ENCODE measurements at regions not wholly inside any gene's neighbourhood (a gene's known extent, or its start where the extent isn't known, plus 50 kb on each side); places are given as distances from the start of the nearest gene placed in this dataset.
"Not testable (repeated sequence)": the region's sequence is repeated elsewhere in the genome, so short reads cannot be mapped to it uniquely, and the experiment has no call there.

DNA sequence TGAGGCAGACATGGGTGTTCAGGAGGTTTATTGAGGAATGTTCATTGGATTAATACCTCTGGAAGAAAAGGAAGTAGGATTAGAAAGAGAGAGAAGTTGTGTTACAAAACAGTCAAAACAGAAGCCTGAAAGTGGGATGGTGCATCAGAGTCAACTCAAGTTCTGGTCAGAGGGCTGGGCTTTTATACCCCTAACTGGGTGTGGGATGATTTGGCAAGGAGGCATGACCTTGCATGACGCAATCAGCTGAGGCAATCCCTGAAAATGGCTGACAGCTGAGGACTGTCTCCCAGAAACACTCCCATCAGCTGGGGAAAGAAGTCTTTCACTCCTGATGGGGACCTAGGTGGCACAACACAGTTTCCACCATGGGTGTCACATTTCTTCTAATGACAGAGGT, 818.2 kb downstream of the SATB2 start:
- DNase-seq (ENCODE audit: low spot score): no peak

DNA sequence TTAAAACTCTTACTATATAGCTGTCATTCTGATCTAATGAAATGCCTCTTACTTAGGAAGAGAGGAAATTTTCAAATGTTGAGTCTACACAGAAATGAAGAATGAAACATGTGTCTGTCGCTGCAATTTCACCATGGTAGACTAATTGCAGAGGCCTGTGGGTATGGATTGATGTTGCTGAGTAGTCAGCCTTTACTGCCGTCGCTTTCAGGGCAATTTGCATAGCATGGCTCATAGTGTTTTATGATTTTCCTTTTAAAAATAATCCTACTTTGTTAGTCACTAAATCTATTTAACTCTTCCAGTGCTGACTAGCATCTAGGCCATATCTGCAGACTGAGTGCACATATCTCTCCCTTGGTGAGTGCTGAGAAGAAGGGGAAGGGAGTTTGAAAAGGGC, 819.2 kb downstream of the SATB2 start:
- no peak for DNase-seq (ENCODE audit: low spot score)

DNA sequence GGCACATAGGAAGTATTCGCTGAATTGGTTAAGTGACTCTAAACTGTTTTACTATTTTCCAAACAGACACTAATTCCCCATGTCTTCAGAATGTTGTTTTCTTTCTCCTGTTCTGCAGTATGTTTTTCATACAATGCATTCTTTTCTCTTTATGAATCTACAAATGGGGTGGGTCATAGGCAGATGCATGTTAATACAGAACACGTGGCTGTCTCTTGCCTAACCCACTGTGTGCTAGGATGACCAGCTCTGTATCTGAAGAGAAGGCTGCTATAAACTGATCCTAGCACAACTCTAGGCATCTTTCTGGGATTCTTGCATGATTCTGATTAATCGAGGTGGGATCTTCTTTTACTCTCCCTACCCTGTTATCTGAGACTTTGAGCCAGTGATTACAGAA, 826.0 kb downstream of the PLCL1 start:
- DNase-seq (ENCODE audit: low spot score): peak; percentile 9

DNA sequence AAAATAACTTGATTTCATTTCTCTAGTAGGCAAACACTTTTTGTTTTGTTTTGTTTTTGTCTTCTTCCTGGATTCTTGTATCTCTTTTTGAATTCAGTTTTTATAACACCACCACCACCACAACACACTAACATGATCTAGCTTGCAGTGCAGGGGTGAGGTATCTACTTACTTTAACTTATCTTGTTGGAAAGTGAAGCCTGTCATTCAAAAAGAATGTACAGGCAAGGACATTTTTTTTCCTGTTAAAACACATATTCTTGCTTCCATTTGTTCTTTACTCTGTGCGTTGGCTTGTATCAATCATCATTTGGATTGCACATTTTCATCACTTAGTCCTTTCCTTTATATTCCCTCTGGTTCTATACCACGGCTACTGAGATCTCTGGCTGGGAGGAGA, 824.2 kb downstream of the PLCL1 start:
- DNase-seq (ENCODE audit: low spot score): no peak

DNA sequence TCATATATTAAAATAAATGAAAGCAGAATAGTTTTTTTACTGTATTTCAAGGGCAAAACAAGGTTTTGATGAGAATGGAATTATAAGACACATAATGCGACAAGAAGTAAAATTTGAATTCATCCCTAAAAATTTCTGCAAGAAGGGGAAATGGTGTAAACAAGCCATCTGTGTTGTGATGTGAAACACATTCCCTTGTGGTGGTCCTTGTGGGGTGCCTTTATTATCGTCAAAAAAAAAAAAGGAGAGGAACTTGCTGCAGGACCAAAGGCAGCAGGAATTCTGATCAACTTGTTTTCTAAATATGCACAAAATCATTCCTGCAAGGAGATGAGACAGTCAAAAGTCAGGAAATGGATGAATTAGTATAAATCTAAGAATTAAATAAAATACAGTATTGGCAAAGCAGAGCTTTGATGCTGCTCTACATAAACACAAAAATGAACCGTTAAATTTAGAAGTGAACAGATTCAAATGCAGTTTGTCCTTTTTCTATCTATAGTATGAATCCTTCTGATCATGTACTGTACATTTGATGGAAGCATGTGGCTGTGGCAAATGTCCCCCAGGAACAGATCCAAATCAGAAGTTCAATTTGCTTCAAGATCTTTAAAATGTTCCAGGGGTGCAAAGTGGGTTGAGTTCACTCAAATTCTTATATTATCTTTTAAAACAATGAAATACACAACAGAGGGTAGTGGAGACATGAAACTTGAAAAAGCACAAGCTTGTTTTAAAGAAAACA, 818.8 kb downstream of the PLCL1 start:
- no peak for DNase-seq (ENCODE audit: low spot score)

DNA sequence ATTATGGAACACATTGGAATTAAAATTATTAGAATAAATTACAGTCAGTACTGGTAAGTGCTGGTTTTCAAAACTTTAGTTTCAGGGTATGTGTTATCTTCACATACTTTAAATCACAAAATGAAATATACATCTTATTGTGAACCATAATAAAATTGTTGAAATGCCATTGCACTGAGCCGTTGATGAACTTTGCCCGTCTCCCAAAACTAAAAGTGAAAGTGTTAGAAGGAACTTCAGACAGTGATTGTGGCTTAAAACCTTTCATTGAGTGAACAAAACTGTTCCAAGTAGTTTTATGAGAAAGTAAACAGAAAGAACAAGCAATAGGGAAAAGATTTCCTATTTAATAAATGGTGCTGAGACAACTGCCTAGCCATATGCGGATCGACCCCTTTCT, 811.6 kb downstream of the PLCL1 start:
- peak; percentile 13 for DNase-seq (ENCODE audit: low spot score)

DNA sequence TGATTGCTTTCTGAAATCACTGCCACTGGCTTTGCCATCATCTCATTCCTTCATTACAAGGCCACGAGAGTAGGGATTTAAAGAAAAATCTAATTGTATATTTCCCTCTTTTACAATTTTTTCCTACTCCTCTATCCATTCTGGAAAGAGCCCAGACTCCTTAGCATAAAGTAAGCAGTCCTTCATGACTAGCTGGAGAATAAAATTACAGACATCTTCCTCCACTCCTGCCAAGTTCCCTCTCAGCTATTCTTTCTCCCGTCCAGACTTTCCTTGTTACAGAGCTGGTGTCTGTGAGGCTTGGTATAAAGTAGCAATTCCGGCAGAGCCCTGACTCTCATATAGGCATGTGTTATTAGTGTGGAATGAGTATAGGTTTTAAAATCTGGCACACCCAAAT, 806.8 kb downstream of the PLCL1 start:
- no peak for DNase-seq (ENCODE audit: low spot score)

DNA sequence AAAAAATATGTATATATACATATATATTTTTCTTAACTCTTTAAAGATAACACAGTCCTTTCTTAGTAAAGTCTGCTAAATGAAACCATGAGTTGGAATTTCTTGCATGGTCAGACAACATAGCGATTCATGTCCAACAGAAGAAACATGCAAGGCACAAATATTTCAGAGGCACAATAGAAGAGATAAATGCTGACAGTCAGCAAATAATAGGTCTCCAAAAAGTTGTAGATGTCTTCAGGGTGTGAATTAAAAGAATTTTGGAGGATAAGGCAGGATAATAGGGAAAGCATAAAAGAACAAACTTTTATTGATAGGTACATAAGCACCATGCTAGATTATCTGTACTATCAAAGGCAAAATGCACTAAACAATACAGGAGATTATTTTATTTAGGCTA, 800.2 kb downstream of the PLCL1 start:
- no peak for DNase-seq (ENCODE audit: low spot score)

DNA sequence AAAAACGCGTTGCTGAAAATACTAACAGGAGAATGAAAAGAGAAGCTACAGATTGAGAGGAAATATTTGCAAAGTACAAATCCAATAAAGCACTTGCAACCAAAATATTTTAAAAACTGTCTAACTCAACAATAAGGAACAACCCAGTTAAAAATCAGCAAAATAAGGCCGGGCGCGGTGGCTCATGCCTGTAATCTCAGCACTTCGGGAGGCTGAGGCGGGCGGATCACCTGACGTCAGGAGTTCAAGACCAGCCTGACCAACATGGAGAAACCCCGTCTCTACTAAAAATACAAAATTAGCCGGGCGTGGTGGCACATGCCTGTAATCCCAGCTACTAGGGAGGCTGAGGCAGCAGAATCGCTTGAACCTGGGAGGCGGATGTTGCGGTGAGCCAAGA, 798.6 kb downstream of the PLCL1 start:
- not testable (repeated sequence) for DNase-seq (ENCODE audit: low spot score)

DNA sequence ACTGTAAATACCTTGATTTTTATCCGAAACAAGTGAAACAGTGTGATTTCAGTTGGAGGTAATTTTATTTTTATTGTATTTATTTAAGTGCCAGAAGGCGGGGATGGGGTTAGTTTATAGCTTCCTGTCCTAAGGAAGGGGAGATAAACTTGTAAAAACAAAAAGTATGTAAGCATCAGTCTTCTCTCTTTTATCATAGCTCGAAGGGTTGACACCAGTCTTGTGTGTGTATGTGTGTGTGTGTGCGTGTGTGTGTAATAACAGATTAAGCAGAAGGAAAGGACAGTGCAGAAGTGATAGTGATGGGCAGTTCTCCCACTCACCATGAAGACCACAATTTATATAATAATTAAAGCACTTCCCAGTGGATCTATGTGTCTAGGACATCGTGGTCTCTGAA, 793.3 kb downstream of the PLCL1 start:
- no peak for DNase-seq (ENCODE audit: low spot score)

DNA sequence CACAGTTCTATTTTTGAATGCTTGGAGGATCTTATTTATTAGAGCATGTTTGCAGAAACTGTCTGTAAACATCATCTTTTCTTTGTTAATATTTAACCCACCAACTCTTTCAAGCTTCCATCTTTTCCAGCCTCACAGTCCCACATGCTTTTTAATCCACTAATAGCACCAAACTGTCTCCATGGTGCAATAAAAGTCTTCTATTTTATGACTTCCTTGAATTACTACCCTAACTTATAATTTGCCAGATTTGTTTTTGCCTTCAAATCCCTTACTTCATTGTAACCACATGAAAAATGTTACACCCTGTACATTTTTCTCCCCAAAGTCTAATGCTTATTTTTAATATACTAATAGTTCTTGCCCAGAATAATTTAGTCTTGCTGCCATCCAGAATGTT, 792.6 kb downstream of the PLCL1 start:
- no peak for DNase-seq (ENCODE audit: low spot score)

DNA sequence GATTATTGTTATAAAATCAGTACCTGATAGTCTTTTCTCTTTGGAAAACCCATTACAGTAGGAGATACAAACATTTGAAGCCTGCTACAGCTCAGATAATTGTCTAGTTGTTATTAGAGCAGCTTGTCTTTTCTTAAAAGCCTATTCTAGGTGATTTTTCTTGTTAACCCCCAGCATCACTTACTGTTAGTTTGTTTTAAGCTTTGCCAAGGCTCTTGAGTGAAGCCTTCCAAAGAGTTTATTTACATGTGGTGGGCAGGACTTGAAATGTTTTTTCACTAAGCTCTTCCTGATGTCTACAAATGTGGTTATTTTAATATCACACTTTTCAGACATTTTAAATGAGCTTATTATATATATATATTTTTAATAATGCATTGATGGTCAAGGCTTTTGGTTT, 791.3 kb downstream of the PLCL1 start:
- DNase-seq (ENCODE audit: low spot score): no peak

DNA sequence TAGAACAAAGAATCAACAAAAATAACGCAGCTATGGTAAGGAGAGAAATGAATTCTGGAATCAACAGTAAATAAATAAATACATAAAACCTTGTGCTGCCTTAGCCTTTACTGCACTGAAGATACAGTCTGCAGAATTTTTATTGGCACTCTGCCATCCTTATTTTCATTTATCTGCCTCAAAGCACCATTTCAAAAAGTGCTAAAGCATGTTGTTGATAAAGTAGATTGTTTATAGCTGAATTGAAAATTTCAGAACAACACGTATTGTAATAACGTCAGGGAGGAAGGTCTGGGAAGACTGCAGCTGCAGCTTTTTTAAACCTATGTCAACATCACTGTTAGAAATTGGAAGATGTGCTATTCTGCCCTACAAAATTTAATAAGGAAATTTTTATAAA, 787.2 kb downstream of the PLCL1 start:
- DNase-seq (ENCODE audit: low spot score): no peak

DNA sequence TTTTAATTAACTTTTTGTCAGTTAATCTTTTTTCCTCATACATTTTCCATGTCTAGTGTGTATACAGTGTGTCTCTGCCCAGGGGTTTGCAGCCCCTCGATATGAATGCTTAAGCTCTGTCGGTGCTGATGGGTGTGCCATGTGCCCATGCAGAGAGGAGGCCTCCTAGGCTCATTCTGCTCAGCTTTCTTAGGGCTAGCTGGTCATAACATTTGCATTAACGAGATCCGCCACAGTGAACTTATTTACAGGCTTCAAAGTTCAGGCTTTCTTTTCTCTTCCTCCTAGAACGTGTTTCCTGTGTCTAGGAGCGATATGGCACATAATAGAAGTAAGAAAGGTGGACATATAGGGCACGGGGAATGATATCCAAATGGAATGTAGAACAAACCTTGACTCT, 783.3 kb downstream of the PLCL1 start:
- DNase-seq (ENCODE audit: low spot score): no peak

DNA sequence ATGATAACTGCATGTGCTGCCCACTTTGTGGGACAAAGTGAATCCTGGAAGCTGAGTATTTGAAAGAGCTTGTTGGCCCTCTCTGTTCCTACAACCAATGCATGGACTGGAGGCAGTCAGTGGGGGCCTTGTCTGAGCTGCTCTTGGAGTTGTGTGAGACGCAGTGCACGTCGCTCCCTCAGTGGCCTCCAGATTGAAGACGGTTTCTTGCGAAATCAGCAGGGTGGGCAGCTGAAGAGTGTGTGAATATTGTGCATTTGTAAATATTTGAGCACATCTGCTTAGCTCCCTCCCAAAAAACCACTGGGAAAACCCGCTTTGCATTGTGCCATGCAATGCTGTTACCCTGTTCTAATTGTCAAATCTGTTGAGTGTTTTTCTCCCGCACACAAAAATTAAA, 782.8 kb downstream of the PLCL1 start:
- DNase-seq (ENCODE audit: low spot score): no peak

DNA sequence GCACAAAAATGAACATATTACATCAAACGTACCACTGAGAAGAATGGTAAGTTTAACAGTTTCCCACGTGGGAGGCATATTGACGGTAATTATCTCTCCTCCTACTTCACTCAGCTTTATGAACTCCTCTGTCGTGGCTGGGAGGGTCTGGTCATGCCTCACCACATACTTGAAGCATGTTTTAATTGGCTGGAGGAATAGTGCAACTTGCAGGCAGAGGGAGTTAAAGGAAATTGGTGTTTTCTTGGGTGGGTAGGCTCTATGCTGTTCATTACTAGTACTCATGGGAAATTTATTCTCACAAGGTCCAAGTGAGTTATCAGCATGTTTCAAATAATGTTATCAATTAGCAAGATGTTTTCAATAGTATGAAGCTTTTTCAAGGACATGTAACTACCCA, 767.0 kb downstream of the PLCL1 start:
- no peak for DNase-seq (ENCODE audit: low spot score)

DNA sequence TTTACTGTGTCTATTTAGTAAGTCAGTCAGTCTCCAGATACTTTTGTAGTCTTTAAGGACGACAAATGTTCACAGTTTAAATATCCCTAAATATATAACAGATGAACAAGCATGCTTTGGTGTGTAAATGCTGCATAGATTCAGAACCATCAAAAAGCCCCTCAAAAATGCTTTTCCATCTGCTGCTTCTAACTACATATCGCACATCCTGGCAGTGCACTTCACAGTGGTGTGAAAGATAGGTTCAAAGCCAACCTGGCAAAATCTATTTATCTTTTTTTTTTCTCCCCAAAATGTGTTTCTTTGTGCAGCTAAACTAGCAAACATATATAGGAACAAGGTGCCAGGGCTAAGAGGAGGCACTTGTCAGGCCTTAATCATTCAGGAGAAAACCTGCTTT, 753.8 kb downstream of the PLCL1 start:
- DNase-seq (ENCODE audit: low spot score): no peak

DNA sequence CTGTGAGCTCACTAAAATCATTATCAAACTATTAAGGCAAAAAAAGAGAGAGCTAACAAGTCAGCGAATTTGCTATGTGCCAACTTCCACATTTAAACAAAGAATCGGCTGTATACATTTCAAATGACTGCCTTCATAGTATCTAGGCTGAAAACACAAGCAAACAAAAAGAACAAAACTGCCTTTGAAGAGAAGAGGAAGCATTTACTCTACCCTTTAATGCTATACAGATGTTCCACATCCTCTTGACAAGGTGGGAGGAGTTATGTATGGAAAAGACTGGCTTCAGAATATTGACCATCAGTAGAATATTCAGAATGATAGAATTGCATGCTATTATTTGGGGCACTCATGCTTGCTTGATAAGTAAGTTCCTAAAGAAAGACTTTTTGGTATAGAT, 741.7 kb downstream of the PLCL1 start:
- no peak for DNase-seq (ENCODE audit: low spot score)

DNA sequence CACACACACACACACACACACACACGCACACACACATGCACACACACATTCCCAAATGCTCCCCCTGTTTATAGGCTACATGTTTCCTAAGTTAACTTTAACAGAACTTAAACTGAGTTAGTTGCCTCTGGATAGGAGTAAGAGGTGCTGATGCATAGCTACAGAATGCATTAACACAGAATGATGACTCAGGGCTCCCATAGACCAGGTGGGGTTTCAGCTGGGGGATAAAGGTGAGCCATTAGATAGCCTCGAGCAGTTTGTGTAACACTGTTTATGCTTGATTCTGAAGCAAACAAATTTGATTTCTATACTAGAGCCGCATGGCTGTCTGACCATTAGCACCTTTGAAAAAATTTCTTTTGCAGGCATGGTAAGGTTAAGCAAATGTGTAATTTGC, 741.0 kb downstream of the PLCL1 start:
- no peak for DNase-seq (ENCODE audit: low spot score)

DNA sequence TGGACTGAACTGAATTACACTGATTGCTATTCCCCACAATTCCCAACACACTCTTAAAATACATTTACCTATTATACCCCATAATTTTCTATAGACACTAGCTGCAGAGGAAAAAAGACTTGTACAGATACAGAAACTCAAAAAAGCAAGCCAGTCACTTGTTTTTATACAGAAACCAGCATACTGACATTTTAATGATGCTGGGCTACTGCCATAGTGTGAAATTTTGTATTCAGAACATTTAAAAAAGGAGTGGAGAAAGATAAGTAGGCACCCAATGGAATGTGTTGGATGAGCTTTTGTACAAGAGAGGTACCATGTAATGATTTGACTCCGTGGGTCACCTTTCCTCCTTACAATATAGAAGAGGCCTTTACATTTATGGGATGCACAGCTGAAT, 740.1 kb downstream of the PLCL1 start:
- DNase-seq (ENCODE audit: low spot score): no peak

DNA sequence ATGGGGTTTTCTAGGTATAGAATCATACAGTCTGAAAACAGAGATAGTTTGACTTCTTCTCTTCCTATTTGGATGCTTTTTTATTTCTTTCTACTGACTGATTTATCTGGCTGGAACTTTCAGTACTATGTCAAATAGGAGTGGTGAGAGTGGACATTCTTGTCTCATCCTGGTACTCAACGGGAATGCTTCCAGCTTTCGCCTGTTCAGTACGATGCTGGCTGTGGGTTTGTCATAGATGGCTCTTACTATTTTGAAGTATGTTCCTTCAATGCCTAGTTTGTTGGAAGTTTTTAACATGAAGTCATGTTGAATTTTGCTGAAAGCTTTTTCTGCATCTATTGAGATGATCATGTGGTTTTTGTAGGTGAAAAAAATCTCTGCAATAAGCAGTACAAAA, 730.4 kb downstream of the PLCL1 start:
- no peak for DNase-seq (ENCODE audit: low spot score)

DNA sequence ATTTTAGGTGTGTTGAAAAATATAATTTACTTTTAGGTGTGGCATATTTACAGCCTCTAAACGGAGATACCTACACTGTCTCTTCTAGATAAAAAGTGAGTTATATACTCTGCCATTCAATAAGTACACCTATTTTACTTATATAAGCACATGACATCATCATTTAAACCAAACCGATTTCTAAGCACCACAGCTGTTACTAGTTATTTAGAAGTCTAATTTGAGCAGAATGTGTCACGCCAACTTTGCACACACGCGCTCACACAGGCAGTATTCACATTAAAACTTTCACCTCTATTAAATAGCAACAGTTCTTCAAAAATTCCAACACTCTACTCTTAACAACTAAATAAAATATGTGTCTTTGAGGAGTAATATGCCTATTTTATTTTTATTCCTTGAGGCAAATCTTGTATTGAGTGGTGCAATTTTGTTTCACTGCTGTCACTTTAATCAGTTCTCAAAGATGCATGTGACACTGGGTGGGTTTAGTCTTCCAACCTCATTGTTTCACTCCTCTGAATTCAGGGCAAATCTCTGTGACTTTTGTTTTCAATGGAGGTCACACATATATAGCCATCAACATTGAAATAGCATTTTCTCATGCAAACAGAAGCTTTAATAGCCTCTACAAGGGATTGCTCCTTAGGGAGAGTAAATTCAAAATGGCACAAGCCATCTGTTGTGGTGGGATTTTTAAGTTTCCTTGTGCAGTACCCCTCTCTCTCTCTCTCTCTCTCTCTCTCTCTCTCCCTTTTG, 721.0 kb downstream of the PLCL1 start:
- DNase-seq (ENCODE audit: low spot score): no peak

DNA sequence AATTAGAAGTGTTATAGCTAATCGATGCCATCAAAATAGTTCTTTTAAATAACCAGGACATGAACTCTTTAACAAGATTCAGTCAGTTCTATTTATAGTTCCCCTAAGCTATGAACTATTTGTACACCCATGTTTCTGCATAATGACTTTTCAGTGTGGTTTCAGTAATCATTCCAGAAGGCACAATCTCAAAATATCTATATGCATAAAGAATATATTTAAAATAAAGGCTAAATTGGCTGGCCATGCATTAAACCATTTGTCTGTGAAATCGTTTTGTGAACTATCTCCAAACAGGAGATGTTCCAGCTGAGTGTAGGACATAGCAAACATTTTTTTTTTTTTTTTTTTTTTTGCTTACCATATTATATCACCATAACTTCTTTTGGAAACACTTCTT, 719.3 kb downstream of the PLCL1 start:
- DNase-seq (ENCODE audit: low spot score): no peak

DNA sequence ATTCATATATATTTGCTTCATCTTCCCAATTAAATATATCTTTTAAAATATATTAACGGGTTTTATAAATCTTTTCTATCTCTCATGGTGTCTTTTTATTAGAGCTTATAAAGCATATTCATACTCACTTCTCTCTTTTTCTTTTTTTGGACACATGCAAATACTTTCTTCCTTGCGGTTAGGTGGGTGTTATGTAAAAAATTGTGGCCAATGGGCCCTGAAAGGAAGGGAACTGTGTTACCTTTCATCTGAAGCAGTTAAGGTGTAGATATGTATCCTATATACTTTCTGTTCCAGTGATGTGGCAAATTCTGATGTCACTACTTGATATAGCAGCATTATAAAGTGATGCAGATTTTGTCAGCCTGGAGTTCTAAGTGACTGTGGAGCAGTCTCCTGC, 714.5 kb downstream of the PLCL1 start:
- no peak for DNase-seq (ENCODE audit: low spot score)

All from AG20443 (cell line).